Lower leg skin (tissue), 3 donors: ENCODE measurements at regions not wholly inside any gene's neighbourhood (a gene's known extent, or its start where the extent isn't known, plus 50 kb on each side); places are given as distances from the start of the nearest gene placed in this dataset.

ENCODE experiments used
- POLR2A ChIP-seq, 2 donors: fragments of 450-650 bp; IDR thresholded peaks; one replicate each; pipeline ENCODE4 v1.6.1; 2016 to 2017; ENCODE audit warnings: antibody characterized with exemption in 2 of 2, mild to moderate bottlenecking in 1 of 2, moderate library complexity in 1 of 2
- TF ChIP-seq, protein P1 (sequence below), 3 donors: fragments of 450-650 bp; IDR thresholded peaks; one replicate each; pipeline ENCODE4 v1.5.1; 2016; ENCODE audit warnings: antibody characterized with exemption in 3 of 3, mild to moderate bottlenecking in 3 of 3, moderate library complexity in 2 of 3

DNA sequence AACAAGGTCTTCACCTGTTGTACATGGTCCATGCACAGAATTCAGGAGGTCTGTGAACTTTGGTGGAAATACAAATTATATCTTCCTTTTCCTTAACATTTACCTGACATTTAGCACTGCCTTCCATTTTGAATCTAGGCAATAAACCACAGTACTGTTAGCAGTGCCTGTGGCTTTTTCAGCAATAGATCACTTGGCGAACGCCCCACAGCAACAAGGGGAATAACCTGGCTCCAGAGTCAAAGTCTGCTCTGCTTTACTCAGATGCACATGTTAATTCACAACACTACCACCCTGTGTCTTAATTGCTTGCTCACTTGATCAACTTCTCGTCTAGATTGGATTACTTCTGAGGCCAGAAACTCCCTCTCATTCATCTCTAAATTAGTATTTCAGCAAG, 414.6 kb upstream of the PROK2 start:
- TF ChIP-seq, protein P1, sequence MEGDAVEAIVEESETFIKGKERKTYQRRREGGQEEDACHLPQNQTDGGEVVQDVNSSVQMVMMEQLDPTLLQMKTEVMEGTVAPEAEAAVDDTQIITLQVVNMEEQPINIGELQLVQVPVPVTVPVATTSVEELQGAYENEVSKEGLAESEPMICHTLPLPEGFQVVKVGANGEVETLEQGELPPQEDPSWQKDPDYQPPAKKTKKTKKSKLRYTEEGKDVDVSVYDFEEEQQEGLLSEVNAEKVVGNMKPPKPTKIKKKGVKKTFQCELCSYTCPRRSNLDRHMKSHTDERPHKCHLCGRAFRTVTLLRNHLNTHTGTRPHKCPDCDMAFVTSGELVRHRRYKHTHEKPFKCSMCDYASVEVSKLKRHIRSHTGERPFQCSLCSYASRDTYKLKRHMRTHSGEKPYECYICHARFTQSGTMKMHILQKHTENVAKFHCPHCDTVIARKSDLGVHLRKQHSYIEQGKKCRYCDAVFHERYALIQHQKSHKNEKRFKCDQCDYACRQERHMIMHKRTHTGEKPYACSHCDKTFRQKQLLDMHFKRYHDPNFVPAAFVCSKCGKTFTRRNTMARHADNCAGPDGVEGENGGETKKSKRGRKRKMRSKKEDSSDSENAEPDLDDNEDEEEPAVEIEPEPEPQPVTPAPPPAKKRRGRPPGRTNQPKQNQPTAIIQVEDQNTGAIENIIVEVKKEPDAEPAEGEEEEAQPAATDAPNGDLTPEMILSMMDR (IDR thresholded peaks at IDR 0.05): no peak
- TF ChIP-seq POLR2A (IDR thresholded peaks at IDR 0.05): no peak
